IMR-90 (cell line): ENCODE measurements at regions not wholly inside any gene's neighbourhood (a gene's known extent, or its start where the extent isn't known, plus 50 kb on each side); places are given as distances from the start of the nearest gene placed in this dataset.

Experiments used
- ATAC-seq: fragments of 200-7000 bp; cut with Tn5 transposase; 2 replicates; pipeline ENCODE4 v1.9.1; 2020; ENCODE audit warnings: low read depth, mild to moderate bottlenecking, moderate library complexity
- BruUV-seq: library from RNA; stranded (reverse); fragments of 400-500 nt; replicated peaks from 2 replicates; lab custom pipeline; 2021; lab: Mats Ljungman, UMichigan
- CTCF ChIA-PET: fragments of 300-600 bp; formaldehyde crosslinking; extraction: SDS; loops from one replicate; lab custom pipeline; 2021; ENCODE audit warnings: antibody characterized with exemption; lab: Yijun Ruan, JAX
- POLR2A ChIA-PET: fragments of 300-600 bp; sonication (Branson Sonifier 250); formaldehyde crosslinking; loops from one replicate; lab custom pipeline; 2022; ENCODE audit warnings: antibody characterized with exemption; ENCODE audit not compliant: unreplicated experiment; lab: Charles Lee
- DNase-seq: peaks from one replicate; pipeline ENCODE4 v3.0.0; 2013
- H2AFZ ChIP-seq: replicated peaks from 2 replicates; pipeline ENCODE3; 2013; ENCODE audit warnings: low read length, mild to moderate bottlenecking; ENCODE audit not compliant: poor library complexity
- H2AK5ac ChIP-seq: 2 replicates; pipeline ENCODE4 v1.6.1; 2013; ENCODE audit warnings: low read depth, low read length, inconsistent platforms
- H2AK9ac ChIP-seq: replicated peaks from 2 replicates; pipeline ENCODE3; 2013; ENCODE audit warnings: mild to moderate bottlenecking, low read depth, low read length, moderate library complexity; ENCODE audit not compliant: poor library complexity
- H2BK120ac ChIP-seq: 2 replicates; pipeline ENCODE4 v1.6.1; 2013; ENCODE audit warnings: low read depth, low read length, inconsistent platforms
- H2BK15ac ChIP-seq: 3 replicates; pipeline ENCODE4 v1.6.1; 2013; ENCODE audit warnings: low read depth, low read length, inconsistent platforms
- H2BK20ac ChIP-seq: 2 replicates; pipeline ENCODE4 v1.6.1; 2013; ENCODE audit warnings: low read depth, mild to moderate bottlenecking, inconsistent platforms, low read length, moderate library complexity
- H2BK5ac ChIP-seq: 2 replicates; pipeline ENCODE4 v1.6.1; 2013; ENCODE audit warnings: mild to moderate bottlenecking, low read depth, low read length, inconsistent platforms; ENCODE audit not compliant: poor library complexity, severe bottlenecking
- H3K14ac ChIP-seq: replicated peaks from 2 replicates; pipeline ENCODE4 v1.6.1; 2013; ENCODE audit warnings: low read depth, low read length, inconsistent platforms
- H3K18ac ChIP-seq: 2 replicates; pipeline ENCODE4 v1.6.1; 2013; ENCODE audit warnings: low read depth, low read length, control low read depth
- H3K23ac ChIP-seq: 2 replicates; pipeline ENCODE4 v1.6.1; 2013; ENCODE audit warnings: low read depth, low read length, inconsistent platforms
- H3K27ac ChIP-seq: 2 replicates; pipeline ENCODE4 v1.5.1; 2013; ENCODE audit warnings: mild to moderate bottlenecking, control low read depth, low read length; ENCODE audit not compliant: insufficient read depth
- H3K27me3 ChIP-seq: 2 replicates; pipeline ENCODE4 v1.6.1; 2013; ENCODE audit warnings: low read length; ENCODE audit not compliant: control insufficient read depth, insufficient read depth
- H3K36me3 ChIP-seq: 2 replicates; pipeline ENCODE4 v1.6.1; 2013; ENCODE audit warnings: low read length, mixed read lengths; ENCODE audit not compliant: control insufficient read depth, insufficient read depth
- H3K4ac ChIP-seq: 2 replicates; pipeline ENCODE4 v1.6.1; 2013; ENCODE audit warnings: low read depth, low read length, inconsistent platforms
- H3K4me1 ChIP-seq: 2 replicates; pipeline ENCODE4 v1.6.1; 2013; ENCODE audit warnings: low read length, mixed read lengths; ENCODE audit not compliant: control insufficient read depth, insufficient read depth
- H3K4me2 ChIP-seq: 2 replicates; pipeline ENCODE4 v1.6.1; 2013; ENCODE audit warnings: low read depth, mild to moderate bottlenecking, control low read depth, low read length, moderate library complexity
- H3K4me3 ChIP-seq: 2 replicates; pipeline ENCODE4 v1.5.1; 2013; ENCODE audit warnings: low read depth, mild to moderate bottlenecking, control low read depth, low read length, moderate library complexity; ENCODE audit not compliant: insufficient read depth
- H3K56ac ChIP-seq: 2 replicates; pipeline ENCODE4 v1.6.1; 2013; ENCODE audit warnings: low read length, inconsistent platforms; ENCODE audit not compliant: insufficient read depth; ENCODE audit errors: extremely low read depth
- H3K79me1 ChIP-seq, 2 experiments: 2 replicates each; pipeline ENCODE4 v1.6.1; 2013; ENCODE audit warnings: low read length in 2 of 2, inconsistent platforms in 1 of 2, low read depth in 1 of 2
- H3K9ac ChIP-seq: 2 replicates; pipeline ENCODE4 v1.6.1; 2013; ENCODE audit warnings: low read depth, low read length, control low read depth
- H3K9me1 ChIP-seq: 2 replicates; pipeline ENCODE4 v1.6.1; 2013; ENCODE audit warnings: low read length, inconsistent platforms; ENCODE audit not compliant: insufficient read depth
- H3K9me3 ChIP-seq: 2 replicates; pipeline ENCODE4 v1.6.1; 2013; ENCODE audit warnings: low read length; ENCODE audit not compliant: control insufficient read depth, insufficient read depth
- H4K20me1 ChIP-seq: 2 replicates; pipeline ENCODE4 v1.6.1; 2013; ENCODE audit warnings: low read length, inconsistent platforms; ENCODE audit not compliant: insufficient read depth
- H4K5ac ChIP-seq: 2 replicates; pipeline ENCODE4 v1.6.1; 2013; ENCODE audit warnings: mild to moderate bottlenecking, low read depth, low read length, control low read depth
- H4K8ac ChIP-seq, 2 experiments: 2 replicates each; pipeline ENCODE4 v1.6.1; 2013; ENCODE audit warnings: low read depth in 2 of 2, low read length in 2 of 2, control low read depth in 1 of 2, inconsistent platforms in 1 of 2
- H4K91ac ChIP-seq: 2 replicates; pipeline ENCODE4 v1.6.1; 2013; ENCODE audit warnings: low read depth, low read length, inconsistent platforms; ENCODE audit not compliant: insufficient read depth
- BHLHE40 ChIP-seq: fragments of 150-350 bp; IDR thresholded peaks from 2 replicates; pipeline ENCODE4 v1.6.1; 2016; ENCODE audit warnings: mild to moderate bottlenecking, low read depth, low read length
- CEBPB ChIP-seq: IDR thresholded peaks from 2 replicates; pipeline ENCODE4 v1.6.1; 2012; ENCODE audit warnings: low read depth, low read length, improper control_type of control experiment
- MAZ ChIP-seq: IDR thresholded peaks from 2 replicates; pipeline ENCODE4 v1.6.1; 2012; ENCODE audit warnings: low read depth, mild to moderate bottlenecking, low read length, improper control_type of control experiment, moderate library complexity, borderline replicate concordance
- WGBS, 2 experiments: methylation state at CpG; one replicate each; pipeline versions ENCODE4 v1.1.5 to v1.1.7; 2013; ENCODE audit warnings: missing lambda C conversion rate in 2 of 2; ENCODE audit not compliant: insufficient read length in 1 of 2; ENCODE audit errors: extremely low coverage in 2 of 2; 5-methylcytosine and 5-hydroxymethylcytosine counted together
- dilution Hi-C: fragments of 300-500 bp; cut with HindIII; formaldehyde crosslinking; loops from one replicate; pipeline ENCODE4 v1.14.3; 2018; ENCODE audit warnings: low sequenced_read_pairs; ENCODE audit not compliant: unreplicated experiment
- in situ Hi-C: fragments of 300-500 bp; cut with MboI; formaldehyde crosslinking; loops from 3 replicates; pipeline ENCODE4 v1.14.3; 2019; ENCODE audit warnings: low sequenced_read_pairs, inconsistent platforms, mixed read lengths
- intact Hi-C: fragments of 100-400 bp; cut with micrococcal nuclease; formaldehyde crosslinking; loops from 2 replicates; pipeline ENCODE4 v1.10.0; 2022
- TF ChIP-seq, protein P1 (sequence below): conservative IDR thresholded peaks from 2 replicates; pipeline ENCODE4 v1.5.1; 2012; ENCODE audit warnings: mild to moderate bottlenecking, low read depth, low read length, improper control_type of control experiment

DNA sequence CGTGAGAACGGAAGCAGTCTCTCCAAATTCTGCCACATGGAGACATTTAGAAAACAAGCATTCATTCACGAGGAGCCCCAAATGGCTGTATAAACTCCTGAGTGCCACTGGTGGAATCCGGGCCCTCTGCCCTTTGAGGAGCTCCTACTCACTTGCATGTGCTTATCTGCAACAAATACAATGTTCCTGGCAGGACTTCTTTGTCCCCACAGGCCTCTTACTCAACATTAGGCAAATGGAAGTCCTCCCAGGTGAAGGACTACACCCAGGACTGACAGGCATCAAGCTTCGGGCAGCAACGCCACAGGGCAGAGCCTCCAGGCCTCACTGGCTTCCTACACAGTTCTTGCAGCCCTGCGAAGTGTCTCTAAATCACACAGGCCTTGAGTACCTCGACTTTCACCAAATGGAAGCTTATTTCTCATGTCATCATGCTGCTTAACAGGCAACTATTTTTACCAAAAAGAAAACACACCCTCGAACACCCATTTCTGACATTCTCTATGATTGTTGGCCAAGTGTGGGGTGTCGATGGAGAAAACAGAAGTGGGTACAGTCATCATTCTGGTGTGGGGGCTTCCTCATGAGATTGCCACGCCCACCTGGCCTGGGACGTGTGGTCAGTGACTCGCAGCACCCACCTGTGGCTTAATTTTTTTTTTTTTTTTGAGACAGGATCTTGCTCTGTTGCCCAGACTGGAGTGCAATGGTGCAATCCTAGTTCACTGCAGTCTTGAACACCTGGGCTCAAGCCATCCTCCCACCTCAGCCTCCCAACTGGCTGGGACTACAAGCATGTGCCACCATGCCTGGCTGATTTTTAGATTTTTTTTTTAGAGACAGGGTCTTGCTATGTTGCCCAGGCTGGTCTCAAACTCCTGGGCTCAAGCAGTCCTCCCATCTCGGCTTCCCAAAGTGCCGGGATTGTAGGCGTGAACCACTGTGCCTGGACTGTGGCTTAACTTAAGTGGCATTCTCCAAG lies 186.8 kb upstream of the GLI2 start:
- ChIA-PET POLR2A (interaction anchor here (0.6 kb wide), 1 partner anchor 69 kb away, joined by 3 read pairs; no protein-coding TSS in a partner anchor), CTCF (no interaction called here)
- no peak overlapping the region for H3K4me3 ChIP-seq
- H3K36me3 ChIP-seq = no peaks in the 10 kb centered on the region
- in situ Hi-C loops (no loop called here), dilution Hi-C loops (no loop called here), intact Hi-C loops (no loop called here)
- peaks cover 26% of the 10 kb centered on the region for H3K4me1 ChIP-seq
- WGBS, 2 experiments = 94% methylated on average over 7 of the region's 16 CpGs; no CpG with 5 or more reads in 1 of the 2 experiments
- BruUV-seq = no TSS peak
- H3K9me3 ChIP-seq = no peaks in the 10 kb centered on the region
- H3K9ac ChIP-seq = no peak overlapping the region
- no peak for DNase-seq
- peak overlapping the region; percentile 68; the same call in 1 of the 3 replicates for H2BK15ac ChIP-seq
- no peak overlapping the region for H3K27ac ChIP-seq
- H4K5ac ChIP-seq = no peak overlapping the region
- H3K18ac ChIP-seq = no peak overlapping the region
- TF ChIP-seq CEBPB (no peak), BHLHE40 (no peak), MAZ (no peak)
- TF ChIP-seq, protein P1, sequence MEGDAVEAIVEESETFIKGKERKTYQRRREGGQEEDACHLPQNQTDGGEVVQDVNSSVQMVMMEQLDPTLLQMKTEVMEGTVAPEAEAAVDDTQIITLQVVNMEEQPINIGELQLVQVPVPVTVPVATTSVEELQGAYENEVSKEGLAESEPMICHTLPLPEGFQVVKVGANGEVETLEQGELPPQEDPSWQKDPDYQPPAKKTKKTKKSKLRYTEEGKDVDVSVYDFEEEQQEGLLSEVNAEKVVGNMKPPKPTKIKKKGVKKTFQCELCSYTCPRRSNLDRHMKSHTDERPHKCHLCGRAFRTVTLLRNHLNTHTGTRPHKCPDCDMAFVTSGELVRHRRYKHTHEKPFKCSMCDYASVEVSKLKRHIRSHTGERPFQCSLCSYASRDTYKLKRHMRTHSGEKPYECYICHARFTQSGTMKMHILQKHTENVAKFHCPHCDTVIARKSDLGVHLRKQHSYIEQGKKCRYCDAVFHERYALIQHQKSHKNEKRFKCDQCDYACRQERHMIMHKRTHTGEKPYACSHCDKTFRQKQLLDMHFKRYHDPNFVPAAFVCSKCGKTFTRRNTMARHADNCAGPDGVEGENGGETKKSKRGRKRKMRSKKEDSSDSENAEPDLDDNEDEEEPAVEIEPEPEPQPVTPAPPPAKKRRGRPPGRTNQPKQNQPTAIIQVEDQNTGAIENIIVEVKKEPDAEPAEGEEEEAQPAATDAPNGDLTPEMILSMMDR = no peak
- no peak overlapping the region for H3K4me2 ChIP-seq
- H3K79me1 ChIP-seq = no peaks in the 10 kb centered on the region
- H3K27me3 ChIP-seq = peaks cover 3% of the 10 kb centered on the region; the same call in 1 of the 2 replicates
- H3K23ac ChIP-seq = no peak overlapping the region
- no peak overlapping the region for H2AFZ ChIP-seq
- peak overlapping the region; percentile 63 for H2AK5ac ChIP-seq
- 0 out of 2 replicates have a peak overlapping the region, but pooled peaks have one; percentile 26 for H3K14ac ChIP-seq
- no peak overlapping the region for H3K56ac ChIP-seq
- ATAC-seq = no peak
- no peak overlapping the region; the same call in 1 of the 2 replicates for H2BK20ac ChIP-seq
- H4K8ac ChIP-seq = no peak overlapping the region
- H4K20me1 ChIP-seq = no peaks in the 10 kb centered on the region
- H4K91ac ChIP-seq = peak overlapping the region; percentile 59; the same call in 1 of the 2 replicates
- peaks cover 10% of the 10 kb centered on the region for H3K9me1 ChIP-seq
- H2BK120ac ChIP-seq = peak overlapping the region; percentile 7; the same call in 1 of the 2 replicates
- no peak overlapping the region for H3K4ac ChIP-seq
- H2BK5ac ChIP-seq = no peak overlapping the region
- H2AK9ac ChIP-seq = no peak overlapping the region
